Esophagus muscularis mucosa (tissue), 4 donors: ENCODE measurements at regions not wholly inside any gene's neighbourhood (a gene's known extent, or its start where the extent isn't known, plus 50 kb on each side); places are given as distances from the start of the nearest gene placed in this dataset.

Source experiments
- CTCF ChIP-seq, 3 experiments: fragments of 200-600 bp in 2 of 3; fragments of 450-650 bp in 1 of 3; sonication (generic) in 2 of 3; IDR thresholded peaks; one replicate each; pipeline ENCODE4 v1.5.1; 2017 to 2019; ENCODE audit warnings: antibody characterized with exemption in 3 of 3, mild to moderate bottlenecking in 2 of 3, moderate library complexity in 1 of 3
- EP300 ChIP-seq: sonication (generic); formaldehyde crosslinking; IDR thresholded peaks from one replicate; pipeline ENCODE4 v1.6.1; 2017; ENCODE audit warnings: antibody characterized with exemption
- POLR2A ChIP-seq: fragments of 450-650 bp; IDR thresholded peaks from one replicate; pipeline ENCODE4 v1.6.1; 2017; ENCODE audit warnings: antibody characterized with exemption, moderate library complexity, mild to moderate bottlenecking, low read depth
- POLR2AphosphoS5 ChIP-seq, 2 donors: sonication (generic); formaldehyde crosslinking; IDR thresholded peaks; one replicate each; pipeline ENCODE4 v1.6.1; 2017; ENCODE audit warnings: antibody characterized with exemption in 2 of 2

- TF ChIP-seq CTCF (IDR thresholded peaks at IDR 0.05) (no peak), EP300 (no peak), POLR2A (no peak), POLR2AphosphoS5 (IDR thresholded peaks at IDR 0.05) (no peak)
These were observed 149.4 kb downstream of the GADD45G start for GRCh38 chr9:89754193-89754592.
